ENCODE measurements at regions not wholly inside any gene's neighbourhood (a gene's known extent, or its start where the extent isn't known, plus 50 kb on each side); places are given as distances from the start of the nearest gene placed in this dataset.

DNA sequence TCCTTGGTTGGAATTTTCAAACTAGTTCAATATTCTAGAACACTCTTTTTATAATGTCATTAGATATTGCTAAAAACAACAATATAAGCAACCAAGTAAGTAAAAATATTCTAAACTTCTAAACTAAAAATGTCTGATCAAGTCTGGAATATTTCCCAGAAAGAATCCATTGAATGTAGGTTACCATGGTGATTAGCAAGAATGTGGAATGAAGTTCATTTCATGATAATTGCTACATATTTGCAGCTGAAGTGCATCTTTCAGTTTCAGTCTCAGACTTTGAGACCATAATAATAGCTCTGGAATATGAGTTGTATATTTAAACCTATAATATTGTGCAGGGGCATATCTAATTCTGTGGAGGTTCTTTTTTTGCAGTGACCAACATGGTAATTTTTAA lies 61.0 kb upstream of the NKAIN2 start:
- no peaks in the 10 kb centered on the region for H3K27me3 ChIP-seq (ENCODE audit: insufficient read depth, poor library complexity, severe bottlenecking)
- no peak overlapping the region for H3K4me3 ChIP-seq (replicated peaks; ENCODE audit: insufficient read depth, low read length)
- DNase-seq (ENCODE audit: low read depth in 1 of 2, low spot score in 1 of 2), result no peak
- H3K27ac ChIP-seq (replicated peaks), result no peak overlapping the region
- TF ChIP-seq POLR2AphosphoS5 (IDR thresholded peaks at IDR 0.05; ENCODE audit: low read depth) (no peak), GABPA (IDR thresholded peaks at IDR 0.05; ENCODE audit: low read depth) (no peak), SPI1 (IDR thresholded peaks at IDR 0.05; ENCODE audit: borderline replicate concordance, low read depth) (no peak), REST (IDR thresholded peaks at IDR 0.05; ENCODE audit: insufficient replicate concordance, low read depth) (no peak)
- TF ChIP-seq, protein P1, sequence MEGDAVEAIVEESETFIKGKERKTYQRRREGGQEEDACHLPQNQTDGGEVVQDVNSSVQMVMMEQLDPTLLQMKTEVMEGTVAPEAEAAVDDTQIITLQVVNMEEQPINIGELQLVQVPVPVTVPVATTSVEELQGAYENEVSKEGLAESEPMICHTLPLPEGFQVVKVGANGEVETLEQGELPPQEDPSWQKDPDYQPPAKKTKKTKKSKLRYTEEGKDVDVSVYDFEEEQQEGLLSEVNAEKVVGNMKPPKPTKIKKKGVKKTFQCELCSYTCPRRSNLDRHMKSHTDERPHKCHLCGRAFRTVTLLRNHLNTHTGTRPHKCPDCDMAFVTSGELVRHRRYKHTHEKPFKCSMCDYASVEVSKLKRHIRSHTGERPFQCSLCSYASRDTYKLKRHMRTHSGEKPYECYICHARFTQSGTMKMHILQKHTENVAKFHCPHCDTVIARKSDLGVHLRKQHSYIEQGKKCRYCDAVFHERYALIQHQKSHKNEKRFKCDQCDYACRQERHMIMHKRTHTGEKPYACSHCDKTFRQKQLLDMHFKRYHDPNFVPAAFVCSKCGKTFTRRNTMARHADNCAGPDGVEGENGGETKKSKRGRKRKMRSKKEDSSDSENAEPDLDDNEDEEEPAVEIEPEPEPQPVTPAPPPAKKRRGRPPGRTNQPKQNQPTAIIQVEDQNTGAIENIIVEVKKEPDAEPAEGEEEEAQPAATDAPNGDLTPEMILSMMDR (IDR thresholded peaks at IDR 0.05; ENCODE audit: insufficient read depth, low read length), result no peak

GRCh38 chr6:123733180-123733579 lies 70.5 kb upstream of the NKAIN2 start:
- Histone ChIP-seq H3K27ac (replicated peaks) (no peak overlapping the region), H3K4me3 (replicated peaks; ENCODE audit: insufficient read depth, low read length) (no peak overlapping the region), H3K27me3 (ENCODE audit: insufficient read depth, poor library complexity, severe bottlenecking) (no peaks in the 10 kb centered on the region)
- TF ChIP-seq, protein P1 (IDR thresholded peaks at IDR 0.05; ENCODE audit: insufficient read depth, low read length), result no peak
- no peak for TF ChIP-seq POLR2AphosphoS5 (IDR thresholded peaks at IDR 0.05; ENCODE audit: low read depth)
- no peak for TF ChIP-seq REST (IDR thresholded peaks at IDR 0.05; ENCODE audit: insufficient replicate concordance, low read depth)
- TF ChIP-seq GABPA (IDR thresholded peaks at IDR 0.05; ENCODE audit: low read depth), result no peak
- TF ChIP-seq SPI1 (IDR thresholded peaks at IDR 0.05; ENCODE audit: borderline replicate concordance, low read depth), result no peak
- DNase-seq (ENCODE audit: low read depth in 1 of 2, low spot score in 1 of 2), result no peak

- Histone ChIP-seq H3K27ac (replicated peaks) (no peak overlapping the region), H3K27me3 (ENCODE audit: insufficient read depth, poor library complexity, severe bottlenecking) (no peaks in the 10 kb centered on the region), H3K4me3 (replicated peaks; ENCODE audit: insufficient read depth, low read length) (no peak overlapping the region)
- TF ChIP-seq REST (IDR thresholded peaks at IDR 0.05; ENCODE audit: insufficient replicate concordance, low read depth) (no peak), SPI1 (IDR thresholded peaks at IDR 0.05; ENCODE audit: borderline replicate concordance, low read depth) (no peak), GABPA (IDR thresholded peaks at IDR 0.05; ENCODE audit: low read depth) (no peak), POLR2AphosphoS5 (IDR thresholded peaks at IDR 0.05; ENCODE audit: low read depth) (no peak)
- TF ChIP-seq, protein P1 (IDR thresholded peaks at IDR 0.05; ENCODE audit: insufficient read depth, low read length), result no peak
- no peak for DNase-seq (ENCODE audit: low read depth in 1 of 2, low spot score in 1 of 2)
These were observed 79.8 kb upstream of the TRDN start for GRCh38 chr6:123716506-123716905.
